ENCODE measurements at regions not wholly inside any gene's neighbourhood (a gene's known extent, or its start where the extent isn't known, plus 50 kb on each side); places are given as distances from the start of the nearest gene placed in this dataset.

- H3K36me3 Mint-ChIP-seq (ENCODE audit: low read depth) = no peaks in the 10 kb centered on the region
- no peaks in the 10 kb centered on the region for H3K4me1 Mint-ChIP-seq
- no peak overlapping the region for H3K27ac Mint-ChIP-seq
- H3K27me3 Mint-ChIP-seq (ENCODE audit: insufficient read depth, low read depth, poor library complexity) = peaks cover 2% of the 10 kb centered on the region
- H3K9me3 Mint-ChIP-seq = no peaks in the 10 kb centered on the region; the same call in 2 of the 3 replicates
- H2AFZ ChIP-seq = no peak overlapping the region
- H3K4me3 ChIP-seq = no peak overlapping the region
- no peaks in the 10 kb centered on the region for H3K27me3 ChIP-seq (ENCODE audit: insufficient read depth)
- H3K79me2 ChIP-seq (replicated peaks; ENCODE audit: insufficient read depth) = no peaks in the 10 kb centered on the region
- no peaks in the 10 kb centered on the region for H3K36me3 ChIP-seq (ENCODE audit: insufficient read depth)
- no peak overlapping the region for H3K4me2 ChIP-seq
- no peak overlapping the region for H3K4me3 Mint-ChIP-seq
- no peaks in the 10 kb centered on the region for H4K20me1 ChIP-seq (replicated peaks; ENCODE audit: insufficient read depth)
- H3K4me1 ChIP-seq (ENCODE audit: insufficient read depth) = no peaks in the 10 kb centered on the region
- H3K9me2 ChIP-seq (ENCODE audit: insufficient read depth) = peaks cover 7% of the 10 kb centered on the region; the same call in 1 of the 2 replicates
- no peak overlapping the region for H3K27ac ChIP-seq (ENCODE audit: low read depth)
- DNase-seq (ENCODE audit: low spot score) (no peak), ATAC-seq (no peak)
- TF ChIP-seq STAT1 (IDR thresholded peaks at IDR 0.05; ENCODE audit: unreplicated experiment) (no peak), EZH2phosphoT487 (IDR thresholded peaks at IDR 0.05; ENCODE audit: unreplicated experiment) (no peak), POLR2AphosphoS5 (IDR thresholded peaks at IDR 0.05; ENCODE audit: low read depth) (no peak), EZH2 (IDR thresholded peaks at IDR 0.05; ENCODE audit: low read depth, unreplicated experiment) (no peak), NANOG (IDR thresholded peaks at IDR 0.05; ENCODE audit: borderline replicate concordance) (no peak), CREB1 (CRISPR knock-in tag; IDR thresholded peaks at IDR 0.05; ENCODE audit: low read depth) (no peak), JUNB (IDR thresholded peaks at IDR 0.05; ENCODE audit: unreplicated experiment) (no peak), ZNF331 (CRISPR knock-in tag; IDR thresholded peaks at IDR 0.05; ENCODE audit: low read depth) (no peak), ETS1 (IDR thresholded peaks at IDR 0.05) (no peak), CTCF (conservative IDR thresholded peaks at IDR 0.05; ENCODE audit: low read depth in 2 of 2) (no peak), REST (IDR thresholded peaks at IDR 0.05; ENCODE audit: unreplicated experiment) (no peak), ZNF114 (CRISPR knock-in tag; IDR thresholded peaks at IDR 0.05) (no peak)
- TF ChIP-seq, protein P1, sequence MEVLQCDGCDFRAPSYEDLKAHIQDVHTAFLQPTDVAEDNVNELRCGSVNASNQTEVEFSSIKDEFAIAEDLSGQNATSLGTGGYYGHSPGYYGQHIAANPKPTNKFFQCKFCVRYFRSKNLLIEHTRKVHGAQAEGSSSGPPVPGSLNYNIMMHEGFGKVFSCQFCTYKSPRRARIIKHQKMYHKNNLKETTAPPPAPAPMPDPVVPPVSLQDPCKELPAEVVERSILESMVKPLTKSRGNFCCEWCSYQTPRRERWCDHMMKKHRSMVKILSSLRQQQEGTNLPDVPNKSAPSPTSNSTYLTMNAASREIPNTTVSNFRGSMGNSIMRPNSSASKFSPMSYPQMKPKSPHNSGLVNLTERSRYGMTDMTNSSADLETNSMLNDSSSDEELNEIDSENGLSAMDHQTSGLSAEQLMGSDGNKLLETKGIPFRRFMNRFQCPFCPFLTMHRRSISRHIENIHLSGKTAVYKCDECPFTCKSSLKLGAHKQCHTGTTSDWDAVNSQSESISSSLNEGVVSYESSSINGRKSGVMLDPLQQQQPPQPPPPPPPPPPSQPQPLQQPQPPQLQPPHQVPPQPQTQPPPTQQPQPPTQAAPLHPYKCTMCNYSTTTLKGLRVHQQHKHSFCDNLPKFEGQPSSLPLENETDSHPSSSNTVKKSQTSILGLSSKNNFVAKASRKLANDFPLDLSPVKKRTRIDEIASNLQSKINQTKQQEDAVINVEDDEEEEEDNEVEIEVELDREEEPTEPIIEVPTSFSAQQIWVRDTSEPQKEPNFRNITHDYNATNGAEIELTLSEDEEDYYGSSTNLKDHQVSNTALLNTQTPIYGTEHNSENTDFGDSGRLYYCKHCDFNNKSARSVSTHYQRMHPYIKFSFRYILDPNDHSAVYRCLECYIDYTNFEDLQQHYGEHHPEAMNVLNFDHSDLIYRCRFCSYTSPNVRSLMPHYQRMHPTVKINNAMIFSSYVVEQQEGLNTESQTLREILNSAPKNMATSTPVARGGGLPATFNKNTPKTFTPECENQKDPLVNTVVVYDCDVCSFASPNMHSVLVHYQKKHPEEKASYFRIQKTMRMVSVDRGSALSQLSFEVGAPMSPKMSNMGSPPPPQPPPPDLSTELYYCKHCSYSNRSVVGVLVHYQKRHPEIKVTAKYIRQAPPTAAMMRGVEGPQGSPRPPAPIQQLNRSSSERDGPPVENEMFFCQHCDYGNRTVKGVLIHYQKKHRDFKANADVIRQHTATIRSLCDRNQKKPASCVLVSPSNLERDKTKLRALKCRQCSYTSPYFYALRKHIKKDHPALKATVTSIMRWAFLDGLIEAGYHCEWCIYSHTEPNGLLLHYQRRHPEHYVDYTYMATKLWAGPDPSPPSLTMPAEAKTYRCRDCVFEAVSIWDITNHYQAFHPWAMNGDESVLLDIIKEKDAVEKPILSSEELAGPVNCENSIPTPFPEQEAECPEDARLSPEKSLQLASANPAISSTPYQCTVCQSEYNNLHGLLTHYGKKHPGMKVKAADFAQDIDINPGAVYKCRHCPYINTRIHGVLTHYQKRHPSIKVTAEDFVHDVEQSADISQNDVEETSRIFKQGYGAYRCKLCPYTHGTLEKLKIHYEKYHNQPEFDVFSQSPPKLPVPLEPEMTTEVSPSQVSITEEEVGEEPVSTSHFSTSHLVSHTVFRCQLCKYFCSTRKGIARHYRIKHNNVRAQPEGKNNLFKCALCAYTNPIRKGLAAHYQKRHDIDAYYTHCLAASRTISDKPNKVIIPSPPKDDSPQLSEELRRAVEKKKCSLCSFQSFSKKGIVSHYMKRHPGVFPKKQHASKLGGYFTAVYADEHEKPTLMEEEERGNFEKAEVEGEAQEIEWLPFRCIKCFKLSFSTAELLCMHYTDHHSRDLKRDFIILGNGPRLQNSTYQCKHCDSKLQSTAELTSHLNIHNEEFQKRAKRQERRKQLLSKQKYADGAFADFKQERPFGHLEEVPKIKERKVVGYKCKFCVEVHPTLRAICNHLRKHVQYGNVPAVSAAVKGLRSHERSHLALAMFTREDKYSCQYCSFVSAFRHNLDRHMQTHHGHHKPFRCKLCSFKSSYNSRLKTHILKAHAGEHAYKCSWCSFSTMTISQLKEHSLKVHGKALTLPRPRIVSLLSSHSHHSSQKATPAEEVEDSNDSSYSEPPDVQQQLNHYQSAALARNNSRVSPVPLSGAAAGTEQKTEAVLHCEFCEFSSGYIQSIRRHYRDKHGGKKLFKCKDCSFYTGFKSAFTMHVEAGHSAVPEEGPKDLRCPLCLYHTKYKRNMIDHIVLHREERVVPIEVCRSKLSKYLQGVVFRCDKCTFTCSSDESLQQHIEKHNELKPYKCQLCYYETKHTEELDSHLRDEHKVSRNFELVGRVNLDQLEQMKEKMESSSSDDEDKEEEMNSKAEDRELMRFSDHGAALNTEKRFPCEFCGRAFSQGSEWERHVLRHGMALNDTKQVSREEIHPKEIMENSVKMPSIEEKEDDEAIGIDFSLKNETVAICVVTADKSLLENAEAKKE (CRISPR knock-in tag; IDR thresholded peaks at IDR 0.05) = no peak
- no peaks in the 10 kb centered on the region for H3F3A ChIP-seq (replicated peaks; ENCODE audit: low read depth)
Measured at GRCh38 chr5:38071831-38072694, 186.3 kb upstream of the EGFLAM start.
